ENCODE measurements at regions not wholly inside any gene's neighbourhood (a gene's known extent, or its start where the extent isn't known, plus 50 kb on each side); places are given as distances from the start of the nearest gene placed in this dataset.

- DNase-seq (ENCODE audit: low spot score), result no peak
- ChIA-PET CTCF (no interaction called here), POLR2A (ENCODE audit: low non-redundant PET) (no interaction called here)
- H3K27ac ChIP-seq, result no peak overlapping the region
- TF ChIP-seq CTCF (conservative IDR thresholded peaks at IDR 0.05; ENCODE audit: low read depth), result no peak
These were observed 338.8 kb upstream of the TMEM132C start for GRCh38 chr12:127928178-127928577.

- POLR2A ChIA-PET (ENCODE audit: low non-redundant PET), result no interaction called here
- CTCF ChIA-PET, result no interaction called here
- no peak for DNase-seq (ENCODE audit: low spot score)
- no peak overlapping the region for H3K27ac ChIP-seq
- TF ChIP-seq CTCF (conservative IDR thresholded peaks at IDR 0.05; ENCODE audit: low read depth), result no peak
These were observed 338.1 kb upstream of the TMEM132C start for GRCh38 chr12:127928615-127929571.

- ChIA-PET CTCF (no interaction called here), POLR2A (ENCODE audit: low non-redundant PET) (no interaction called here)
- no peak for TF ChIP-seq CTCF (conservative IDR thresholded peaks at IDR 0.05; ENCODE audit: low read depth)
These were observed 336.8 kb upstream of the TMEM132C start for GRCh38 chr12:127930122-127930521.

GRCh38 chr12:127934409-127934808 is 332.6 kb upstream of the TMEM132C start:
- no peak for TF ChIP-seq CTCF (conservative IDR thresholded peaks at IDR 0.05; ENCODE audit: low read depth)
- no peak for DNase-seq (ENCODE audit: low spot score)
- no peak overlapping the region for H3K27ac ChIP-seq
- ChIA-PET CTCF (no interaction called here), POLR2A (ENCODE audit: low non-redundant PET) (no interaction called here)

More at GRCh38 chr12:127930122-127930521, 336.8 kb upstream of the TMEM132C start:
- DNase-seq (ENCODE audit: low spot score), result no peak
- no peak overlapping the region for H3K27ac ChIP-seq

GRCh38 chr12:127936463-127936862 is 330.5 kb upstream of the TMEM132C start:
- ChIA-PET POLR2A (ENCODE audit: low non-redundant PET) (no interaction called here), CTCF (no interaction called here)
- no peak for DNase-seq (ENCODE audit: low spot score)
- no peak for TF ChIP-seq CTCF (conservative IDR thresholded peaks at IDR 0.05; ENCODE audit: low read depth)
- H3K27ac ChIP-seq, result no peak overlapping the region

- ChIA-PET CTCF (interaction anchor here (0.6 kb wide), 1 partner anchor 90 kb away, joined by 4 read pairs; no protein-coding TSS in a partner anchor), POLR2A (ENCODE audit: low non-redundant PET) (no interaction called here)
- no peak overlapping the region for H3K27ac ChIP-seq
- TF ChIP-seq CTCF (conservative IDR thresholded peaks at IDR 0.05; ENCODE audit: low read depth), result no peak
- no peak for DNase-seq (ENCODE audit: low spot score)
These were observed 325.6 kb upstream of the TMEM132C start for GRCh38 chr12:127941332-127941731.

Measured in RWPE1 (cell line).